ENCODE measurements at regions not wholly inside any gene's neighbourhood (a gene's known extent, or its start where the extent isn't known, plus 50 kb on each side); places are given as distances from the start of the nearest gene placed in this dataset.

- Histone ChIP-seq H3K4me1 (ENCODE audit: control insufficient read depth, extremely low read depth, insufficient read depth, low read length) (no peaks in the 10 kb centered on the region), H3K27ac (ENCODE audit: insufficient read depth, low read length) (no peak overlapping the region), H3K79me2 (ENCODE audit: control insufficient read depth, insufficient read depth, low read length) (no peaks in the 10 kb centered on the region), H3K36me3 (ENCODE audit: control insufficient read depth, insufficient read depth, low read length) (no peaks in the 10 kb centered on the region), H3K9me3 (ENCODE audit: control insufficient read depth, insufficient read depth, low read depth, low read length) (no peaks in the 10 kb centered on the region), H3K27me3 (ENCODE audit: control insufficient read depth, insufficient read depth, low read length) (no peaks in the 10 kb centered on the region), H3K4me2 (ENCODE audit: extremely low read depth, insufficient read depth, low read length) (no peak overlapping the region), H3K4me3 (replicated peaks in 1 of 4; ENCODE audit: control extremely low read depth in 1 of 4, insufficient read depth in 1 of 4, low read depth in 3 of 4, low read length in 4 of 4) (no peak overlapping the region), H3K9ac (ENCODE audit: insufficient read depth, low read length) (no peak overlapping the region), H2AFZ (ENCODE audit: low read length) (no peak overlapping the region), H4K20me1 (ENCODE audit: control insufficient read depth, extremely low read depth, insufficient read depth, low read length) (no peaks in the 10 kb centered on the region)
- no peak for DNase-seq (ENCODE audit: low read depth in 2 of 2)
- no peak for TF ChIP-seq CTCF (conservative IDR thresholded peaks at IDR 0.05 in 1 of 2, IDR thresholded peaks at IDR 0.05 in 1 of 2; ENCODE audit: low read depth in 1 of 2, low read length in 2 of 2)
- no peak for TF ChIP-seq EZH2 (IDR thresholded peaks at IDR 0.05; ENCODE audit: low read length, missing control alignments)
These were observed 95.8 kb upstream of the FOXA2 start for GRCh38 chr20:22680031-22680740.

- H4K20me1 ChIP-seq (ENCODE audit: control insufficient read depth, extremely low read depth, insufficient read depth, low read length), result no peaks in the 10 kb centered on the region
- no peak overlapping the region for H3K4me3 ChIP-seq (replicated peaks in 1 of 4; ENCODE audit: control extremely low read depth in 1 of 4, insufficient read depth in 1 of 4, low read depth in 3 of 4, low read length in 4 of 4)
- no peak overlapping the region for H3K27ac ChIP-seq (ENCODE audit: insufficient read depth, low read length)
- no peak overlapping the region for H3K9ac ChIP-seq (ENCODE audit: insufficient read depth, low read length)
- H3K79me2 ChIP-seq (ENCODE audit: control insufficient read depth, insufficient read depth, low read length), result no peaks in the 10 kb centered on the region
- no peaks in the 10 kb centered on the region for H3K27me3 ChIP-seq (ENCODE audit: control insufficient read depth, insufficient read depth, low read length)
- no peak overlapping the region for H3K4me2 ChIP-seq (ENCODE audit: extremely low read depth, insufficient read depth, low read length)
- no peak overlapping the region for H2AFZ ChIP-seq (ENCODE audit: low read length)
- no peaks in the 10 kb centered on the region for H3K4me1 ChIP-seq (ENCODE audit: control insufficient read depth, extremely low read depth, insufficient read depth, low read length)
- DNase-seq (ENCODE audit: low read depth in 2 of 2), result no peak
- H3K9me3 ChIP-seq (ENCODE audit: control insufficient read depth, insufficient read depth, low read depth, low read length), result no peaks in the 10 kb centered on the region
- H3K36me3 ChIP-seq (ENCODE audit: control insufficient read depth, insufficient read depth, low read length), result no peaks in the 10 kb centered on the region
- TF ChIP-seq EZH2 (IDR thresholded peaks at IDR 0.05; ENCODE audit: low read length, missing control alignments) (no peak), CTCF (conservative IDR thresholded peaks at IDR 0.05 in 1 of 2, IDR thresholded peaks at IDR 0.05 in 1 of 2; ENCODE audit: low read depth in 1 of 2, low read length in 2 of 2) (no peak)
These were observed 97.3 kb upstream of the FOXA2 start for GRCh38 chr20:22681591-22682248.

- no peaks in the 10 kb centered on the region for H3K79me2 ChIP-seq (ENCODE audit: control insufficient read depth, insufficient read depth, low read length)
- no peak overlapping the region for H3K4me2 ChIP-seq (ENCODE audit: extremely low read depth, insufficient read depth, low read length)
- no peak for TF ChIP-seq EZH2 (IDR thresholded peaks at IDR 0.05; ENCODE audit: low read length, missing control alignments)
- TF ChIP-seq CTCF (conservative IDR thresholded peaks at IDR 0.05 in 1 of 2, IDR thresholded peaks at IDR 0.05 in 1 of 2; ENCODE audit: low read depth in 1 of 2, low read length in 2 of 2), result no peak
- H3K36me3 ChIP-seq (ENCODE audit: control insufficient read depth, insufficient read depth, low read length), result no peaks in the 10 kb centered on the region
- H3K9ac ChIP-seq (ENCODE audit: insufficient read depth, low read length), result no peak overlapping the region
- H3K4me3 ChIP-seq (replicated peaks in 1 of 4; ENCODE audit: control extremely low read depth in 1 of 4, insufficient read depth in 1 of 4, low read depth in 3 of 4, low read length in 4 of 4), result no peak overlapping the region
- no peaks in the 10 kb centered on the region for H3K9me3 ChIP-seq (ENCODE audit: control insufficient read depth, insufficient read depth, low read depth, low read length)
- H3K27me3 ChIP-seq (ENCODE audit: control insufficient read depth, insufficient read depth, low read length), result no peaks in the 10 kb centered on the region
- H3K27ac ChIP-seq (ENCODE audit: insufficient read depth, low read length), result no peak overlapping the region
- H4K20me1 ChIP-seq (ENCODE audit: control insufficient read depth, extremely low read depth, insufficient read depth, low read length), result no peaks in the 10 kb centered on the region
- H3K4me1 ChIP-seq (ENCODE audit: control insufficient read depth, extremely low read depth, insufficient read depth, low read length), result no peaks in the 10 kb centered on the region
- H2AFZ ChIP-seq (ENCODE audit: low read length), result no peak overlapping the region
- DNase-seq (ENCODE audit: low read depth in 2 of 2), result no peak
These were observed 98.0 kb upstream of the FOXA2 start for GRCh38 chr20:22682381-22682780.
